VCaP (cell line): ENCODE measurements at regions not wholly inside any gene's neighbourhood (a gene's known extent, or its start where the extent isn't known, plus 50 kb on each side); places are given as distances from the start of the nearest gene placed in this dataset.

ENCODE experiments used
- H3K27ac ChIP-seq: fragments of 450-650 bp; 2 replicates; pipeline ENCODE4 v1.5.1; 2017
- TF ChIP-seq, protein P1 (sequence below): fragments of 450-650 bp; conservative IDR thresholded peaks from 2 replicates; pipeline ENCODE4 v1.5.1; 2017; ENCODE audit warnings: mild to moderate bottlenecking, moderate library complexity

DNA sequence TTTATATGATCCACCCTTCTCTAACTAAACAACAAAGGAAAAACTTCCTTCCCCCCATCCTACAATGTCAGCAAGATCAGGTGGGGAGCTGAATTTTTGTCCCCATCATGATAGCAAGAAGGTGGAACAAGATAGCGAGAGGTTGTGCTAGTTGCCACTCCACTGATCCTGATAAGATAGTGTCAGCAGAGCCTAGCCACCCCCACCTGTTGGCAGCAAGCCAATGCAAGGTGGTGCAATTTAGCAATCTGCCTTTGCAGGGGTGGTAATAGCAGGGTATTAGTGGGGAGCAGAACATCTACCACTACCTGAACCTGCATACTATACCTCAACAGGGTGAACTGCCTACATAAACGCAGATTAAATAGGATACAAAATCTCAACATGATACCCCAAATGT is 80.2 kb upstream of the MAMLD1 start:
- no peak overlapping the region for H3K27ac ChIP-seq
- TF ChIP-seq, protein P1, sequence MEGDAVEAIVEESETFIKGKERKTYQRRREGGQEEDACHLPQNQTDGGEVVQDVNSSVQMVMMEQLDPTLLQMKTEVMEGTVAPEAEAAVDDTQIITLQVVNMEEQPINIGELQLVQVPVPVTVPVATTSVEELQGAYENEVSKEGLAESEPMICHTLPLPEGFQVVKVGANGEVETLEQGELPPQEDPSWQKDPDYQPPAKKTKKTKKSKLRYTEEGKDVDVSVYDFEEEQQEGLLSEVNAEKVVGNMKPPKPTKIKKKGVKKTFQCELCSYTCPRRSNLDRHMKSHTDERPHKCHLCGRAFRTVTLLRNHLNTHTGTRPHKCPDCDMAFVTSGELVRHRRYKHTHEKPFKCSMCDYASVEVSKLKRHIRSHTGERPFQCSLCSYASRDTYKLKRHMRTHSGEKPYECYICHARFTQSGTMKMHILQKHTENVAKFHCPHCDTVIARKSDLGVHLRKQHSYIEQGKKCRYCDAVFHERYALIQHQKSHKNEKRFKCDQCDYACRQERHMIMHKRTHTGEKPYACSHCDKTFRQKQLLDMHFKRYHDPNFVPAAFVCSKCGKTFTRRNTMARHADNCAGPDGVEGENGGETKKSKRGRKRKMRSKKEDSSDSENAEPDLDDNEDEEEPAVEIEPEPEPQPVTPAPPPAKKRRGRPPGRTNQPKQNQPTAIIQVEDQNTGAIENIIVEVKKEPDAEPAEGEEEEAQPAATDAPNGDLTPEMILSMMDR: no peak

DNA sequence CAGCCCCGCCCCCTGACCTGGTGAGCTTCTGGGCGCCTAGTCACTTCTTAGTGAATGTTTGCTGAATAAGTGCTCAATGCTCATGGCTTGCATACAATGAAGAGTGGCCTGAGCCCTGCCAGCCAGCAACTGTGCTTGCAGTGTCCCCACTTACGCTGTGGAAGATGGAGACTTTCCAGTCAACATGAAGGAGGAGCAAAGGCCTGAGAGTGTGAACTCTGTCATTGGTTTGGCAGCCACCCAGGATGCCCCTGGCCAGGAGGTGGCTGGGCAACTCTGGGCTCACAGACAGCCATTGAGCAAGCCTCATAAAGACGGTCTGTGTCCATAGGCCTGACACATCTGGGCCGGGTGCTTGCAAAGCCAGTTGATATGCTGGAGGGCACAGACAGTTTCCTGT is 72.1 kb upstream of the MAMLD1 start:
- TF ChIP-seq, protein P1: no peak
- no peak overlapping the region for H3K27ac ChIP-seq

DNA sequence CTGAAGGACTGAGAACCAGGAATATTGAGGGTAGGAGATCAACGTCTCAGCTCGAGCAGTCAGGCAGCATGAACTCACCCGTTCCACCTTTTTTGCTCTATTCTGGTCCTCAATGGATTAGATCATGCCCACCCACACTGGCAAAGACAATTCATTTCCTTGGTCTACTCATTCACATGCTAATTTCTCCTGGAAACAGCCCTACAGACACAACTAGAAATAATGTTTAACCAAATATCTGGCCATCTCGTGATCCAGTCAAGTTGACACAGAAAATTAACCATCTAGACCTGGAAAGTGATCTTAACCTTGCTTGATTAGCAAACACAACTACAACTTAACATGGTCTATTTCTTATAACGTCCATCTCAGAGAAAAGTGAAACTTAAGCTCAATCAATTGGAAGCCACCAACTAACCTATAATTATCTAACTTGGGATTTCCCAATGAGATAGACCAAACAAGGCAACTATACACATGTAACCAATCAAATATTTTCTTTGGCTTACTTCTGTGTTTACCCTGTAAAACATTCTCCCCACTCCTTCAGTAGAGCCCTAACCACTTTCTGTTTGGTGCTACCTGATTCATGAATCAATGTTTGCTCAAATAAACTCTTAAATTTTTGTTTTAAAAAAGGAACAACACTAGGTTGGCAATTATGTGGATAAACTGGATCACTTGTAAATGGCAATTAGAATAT is 69.7 kb upstream of the MAMLD1 start:
- H3K27ac ChIP-seq: peak overlapping the region; percentile 22; the same call in 1 of the 2 replicates
- TF ChIP-seq, protein P1: no peak

DNA sequence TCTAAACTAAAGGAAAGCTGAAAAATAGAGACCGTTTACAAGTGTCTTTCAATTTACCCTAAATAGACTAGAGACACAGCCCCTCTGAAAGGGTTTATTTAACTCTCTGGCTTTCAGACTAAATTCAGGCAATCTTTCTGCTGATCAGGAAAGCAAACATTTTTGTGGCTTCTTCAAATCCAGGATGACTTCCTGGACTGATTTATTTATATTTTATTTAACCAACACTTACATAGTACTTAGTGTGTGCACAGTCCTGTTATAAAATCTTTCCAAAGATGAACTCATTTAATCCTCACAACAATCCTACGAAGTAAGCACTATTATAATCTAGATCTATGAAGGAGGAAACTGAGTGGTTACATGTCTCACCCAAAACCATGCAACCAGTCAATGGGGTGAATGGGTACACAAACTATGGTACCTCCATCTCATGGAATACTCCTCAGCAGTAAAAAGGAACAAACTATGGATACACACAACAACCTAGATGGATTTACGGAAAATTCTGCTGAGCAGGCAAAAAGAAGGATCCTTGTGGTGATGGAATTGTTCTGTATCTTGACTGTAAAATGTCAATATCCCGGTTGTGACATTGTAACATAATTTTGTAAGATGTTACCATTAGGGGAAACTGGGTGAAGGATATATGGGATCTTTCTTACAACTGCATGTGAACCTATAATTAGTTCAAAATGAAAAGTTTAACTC is 64.1 kb upstream of the MAMLD1 start:
- TF ChIP-seq, protein P1: no peak
- no peak overlapping the region for H3K27ac ChIP-seq

DNA sequence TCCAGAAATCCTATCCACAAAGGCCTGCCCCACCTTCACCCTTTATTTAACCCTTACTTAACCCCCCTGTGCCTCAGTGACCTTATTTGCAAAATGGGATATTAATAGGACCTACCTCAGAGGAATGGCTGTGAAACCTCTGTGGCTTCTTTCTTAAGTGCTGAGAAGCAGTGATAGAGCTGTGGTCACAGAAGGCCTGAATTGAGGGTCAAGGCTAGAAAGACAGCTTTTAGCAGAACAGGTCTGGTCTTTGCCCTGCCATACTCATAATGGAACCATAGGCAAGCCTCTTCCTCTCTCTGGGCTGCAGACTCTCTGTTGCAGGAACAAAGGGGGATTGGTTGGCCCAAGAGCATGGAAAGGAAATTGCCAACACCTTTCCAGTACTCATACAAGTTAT is 63.5 kb upstream of the MAMLD1 start:
- TF ChIP-seq, protein P1: no peak
- no peak overlapping the region for H3K27ac ChIP-seq

DNA sequence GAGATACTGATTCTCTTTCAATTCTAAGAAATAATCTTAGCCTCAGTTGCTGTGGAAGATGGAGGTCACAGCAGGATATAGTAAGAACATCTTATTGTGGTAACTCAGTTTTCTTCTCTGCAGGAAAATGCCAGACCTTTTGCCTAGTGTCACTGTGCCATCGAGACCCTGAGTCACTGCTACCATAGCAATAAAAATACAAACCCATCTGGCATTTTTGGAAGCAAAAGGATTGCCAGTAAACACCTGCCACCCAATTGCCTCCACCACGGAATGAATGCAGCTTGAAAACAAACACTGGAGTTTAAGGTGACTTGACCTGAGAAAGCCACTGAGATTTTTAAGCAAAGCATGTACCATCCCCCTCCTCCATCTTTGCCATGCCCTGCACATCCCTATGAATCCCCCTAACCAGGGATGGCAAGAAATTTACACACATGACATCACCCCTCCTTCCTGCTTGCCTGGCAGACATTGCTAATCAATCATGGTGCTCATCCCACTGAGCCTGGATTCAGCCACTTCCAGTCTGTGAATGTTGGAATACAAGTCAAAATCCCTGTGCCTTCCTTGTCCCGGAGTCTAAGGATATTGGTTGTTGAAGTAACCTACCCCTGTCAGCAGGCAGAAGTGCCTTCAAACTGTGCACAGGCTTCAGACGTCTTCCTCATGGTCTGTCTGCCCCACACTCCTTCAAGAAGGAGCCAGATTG is 59.6 kb upstream of the MAMLD1 start:
- TF ChIP-seq, protein P1: no peak

DNA sequence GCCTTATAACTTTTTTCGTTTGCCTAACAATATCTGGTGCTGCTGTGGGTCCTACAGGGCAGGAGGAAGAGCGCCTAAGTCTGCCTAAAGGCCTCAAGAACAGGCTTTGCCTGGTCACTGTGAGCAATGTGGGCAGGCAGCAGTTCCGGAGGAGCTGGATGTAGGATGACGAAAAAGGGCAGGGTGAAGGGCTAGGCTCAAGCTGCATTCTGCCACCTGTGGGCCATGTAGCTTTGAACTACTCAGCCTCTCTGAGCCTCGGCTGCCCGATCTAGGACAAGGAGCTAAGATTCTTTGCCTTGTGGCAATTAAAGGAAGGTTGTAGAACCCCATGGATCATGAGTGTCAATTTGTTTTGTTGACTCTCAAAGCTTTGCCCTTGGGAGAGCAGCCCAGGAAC is 57.1 kb upstream of the MAMLD1 start:
- TF ChIP-seq, protein P1: no peak
- H3K27ac ChIP-seq: no peak overlapping the region

More for the DNA sequence above, 59.6 kb upstream of the MAMLD1 start:
- no peak overlapping the region for H3K27ac ChIP-seq
